ENCODE measurements at regions not wholly inside any gene's neighbourhood (a gene's known extent, or its start where the extent isn't known, plus 50 kb on each side); places are given as distances from the start of the nearest gene placed in this dataset.

GRCh38 chr4:20391912-20392311 lies 140.2 kb downstream of the SLIT2 start:
- no peak overlapping the region for H3K9ac ChIP-seq
- H3K4me3 Mint-ChIP-seq: no peak overlapping the region
- H3K4me3 ChIP-seq: no peak overlapping the region
- no peaks in the 10 kb centered on the region for H3K27me3 ChIP-seq
- H3K4me1 ChIP-seq: peaks cover 16% of the 10 kb centered on the region
- no peaks in the 10 kb centered on the region for H3K27me3 Mint-ChIP-seq (ENCODE audit: insufficient read depth, low read depth)
- TF ChIP-seq CTCF (IDR thresholded peaks at IDR 0.05): no peak
- TF ChIP-seq EZH2 (IDR thresholded peaks at IDR 0.05): no peak
- no peak for TF ChIP-seq EZH2phosphoT487 (IDR thresholded peaks at IDR 0.05)
- H3K36me3 Mint-ChIP-seq: peaks cover 4% of the 10 kb centered on the region
- H3K27ac ChIP-seq: no peak overlapping the region
- no peaks in the 10 kb centered on the region for H3K9me3 Mint-ChIP-seq
- H3K36me3 ChIP-seq: no peaks in the 10 kb centered on the region
- H3K79me2 ChIP-seq (ENCODE audit: low read depth): no peaks in the 10 kb centered on the region
- no peak overlapping the region for H3K27ac Mint-ChIP-seq
- no peak overlapping the region for H3K4me2 ChIP-seq
- DNase-seq (ENCODE audit: low spot score): no peak
- no peaks in the 10 kb centered on the region for H3K9me3 ChIP-seq (ENCODE audit: low read depth)
- no peaks in the 10 kb centered on the region for H3F3A ChIP-seq (ENCODE audit: low read depth)
- peaks cover 32% of the 10 kb centered on the region for H3K4me1 Mint-ChIP-seq
- H2AFZ ChIP-seq (replicated peaks): no peak overlapping the region
- H4K20me1 ChIP-seq (ENCODE audit: low read depth): no peaks in the 10 kb centered on the region

GRCh38 chr4:20393486-20394100 lies 141.9 kb downstream of the SLIT2 start:
- peaks cover 4% of the 10 kb centered on the region for H3K36me3 Mint-ChIP-seq
- no peaks in the 10 kb centered on the region for H3K27me3 Mint-ChIP-seq (ENCODE audit: insufficient read depth, low read depth)
- H3K4me3 Mint-ChIP-seq: no peak overlapping the region
- H3K4me1 ChIP-seq: peaks cover 29% of the 10 kb centered on the region
- no peaks in the 10 kb centered on the region for H3K9me3 Mint-ChIP-seq
- H3K27ac Mint-ChIP-seq: no peak overlapping the region
- no peaks in the 10 kb centered on the region for H4K20me1 ChIP-seq (ENCODE audit: low read depth)
- no peak overlapping the region for H3K27ac ChIP-seq
- no peaks in the 10 kb centered on the region for H3K9me3 ChIP-seq (ENCODE audit: low read depth)
- H3K27me3 ChIP-seq: no peaks in the 10 kb centered on the region
- TF ChIP-seq EZH2phosphoT487 (IDR thresholded peaks at IDR 0.05) (no peak), CTCF (IDR thresholded peaks at IDR 0.05) (no peak), EZH2 (IDR thresholded peaks at IDR 0.05) (no peak)
- H3K4me1 Mint-ChIP-seq: peaks cover 40% of the 10 kb centered on the region
- no peaks in the 10 kb centered on the region for H3K79me2 ChIP-seq (ENCODE audit: low read depth)
- no peak overlapping the region for H2AFZ ChIP-seq (replicated peaks)
- H3K4me2 ChIP-seq: no peak overlapping the region
- H3K9ac ChIP-seq: no peak overlapping the region
- H3F3A ChIP-seq (ENCODE audit: low read depth): no peaks in the 10 kb centered on the region
- H3K4me3 ChIP-seq: no peak overlapping the region
- no peak for DNase-seq (ENCODE audit: low spot score)
- no peaks in the 10 kb centered on the region for H3K36me3 ChIP-seq

DNA sequence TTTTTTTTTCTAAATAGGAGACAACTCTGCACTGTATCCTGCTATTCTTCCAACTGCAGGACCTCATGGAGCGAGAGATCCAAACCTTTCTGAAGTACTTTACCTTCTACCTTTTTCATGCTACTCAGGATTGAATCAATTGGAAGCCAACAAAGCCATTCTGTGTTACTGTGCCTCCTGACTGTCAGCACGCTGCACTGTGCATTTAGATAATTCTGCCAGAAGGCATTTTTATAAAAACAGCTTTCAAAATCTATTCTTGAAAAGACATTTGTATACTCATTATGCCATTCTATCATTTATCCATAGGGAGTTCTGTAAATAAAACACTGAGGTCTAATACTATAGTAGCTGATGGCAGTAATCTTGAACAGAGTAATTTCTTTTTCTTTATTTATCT lies 142.8 kb downstream of the SLIT2 start:
- Histone ChIP-seq H2AFZ (replicated peaks) (no peak overlapping the region), H3K27ac (no peak overlapping the region), H4K20me1 (ENCODE audit: low read depth) (no peaks in the 10 kb centered on the region), H3K9ac (no peak overlapping the region), H3K4me2 (no peak overlapping the region), H3K79me2 (ENCODE audit: low read depth) (no peaks in the 10 kb centered on the region), H3K27me3 (no peaks in the 10 kb centered on the region), H3K36me3 (no peaks in the 10 kb centered on the region), H3F3A (ENCODE audit: low read depth) (no peaks in the 10 kb centered on the region), H3K4me3 (no peak overlapping the region), H3K4me1 (peaks cover 29% of the 10 kb centered on the region), H3K9me3 (ENCODE audit: low read depth) (no peaks in the 10 kb centered on the region)
- DNase-seq (ENCODE audit: low spot score): no peak
- no peaks in the 10 kb centered on the region for H3K9me3 Mint-ChIP-seq
- H3K27ac Mint-ChIP-seq: no peak overlapping the region
- H3K36me3 Mint-ChIP-seq: peaks cover 4% of the 10 kb centered on the region
- H3K27me3 Mint-ChIP-seq (ENCODE audit: insufficient read depth, low read depth): no peaks in the 10 kb centered on the region
- peaks cover 36% of the 10 kb centered on the region for H3K4me1 Mint-ChIP-seq
- TF ChIP-seq EZH2phosphoT487 (IDR thresholded peaks at IDR 0.05) (no peak), CTCF (IDR thresholded peaks at IDR 0.05) (no peak), EZH2 (IDR thresholded peaks at IDR 0.05) (no peak)
- H3K4me3 Mint-ChIP-seq: no peak overlapping the region
